SK-N-SH (cell line): ENCODE measurements at regions not wholly inside any gene's neighbourhood (a gene's known extent, or its start where the extent isn't known, plus 50 kb on each side); places are given as distances from the start of the nearest gene placed in this dataset.

Experiments
- ELF1 ChIP-seq: IDR thresholded peaks from 2 replicates; pipeline ENCODE4 v1.4.0; 2012
- EP300 ChIP-seq, 2 experiments: IDR thresholded peaks; 2 replicates each; pipeline versions ENCODE4 v1.4.0 to v1.6.1; 2012; ENCODE audit warnings: borderline replicate concordance in 1 of 2, low read depth in 1 of 2, low read length in 1 of 2
- FOXJ3 ChIP-seq: sonication (generic); formaldehyde crosslinking; IDR thresholded peaks from 2 replicates; pipeline ENCODE4 v1.5.1; 2020; ENCODE audit warnings: mild to moderate bottlenecking, missing genetic modification reagents
- GABPA ChIP-seq: IDR thresholded peaks from 2 replicates; pipeline ENCODE4 v1.4.0; 2012; ENCODE audit warnings: low read depth, mild to moderate bottlenecking
- IRF3 ChIP-seq: fragments of 150-350 bp; IDR thresholded peaks from 2 replicates; pipeline ENCODE4 v1.6.1; 2016; ENCODE audit warnings: mild to moderate bottlenecking, low read depth, low read length
- JUND ChIP-seq: IDR thresholded peaks from 2 replicates; pipeline ENCODE4 v1.4.0; 2012
- NRF1 ChIP-seq: IDR thresholded peaks from 2 replicates; pipeline ENCODE4 v1.6.1; 2012; ENCODE audit warnings: low read depth, mild to moderate bottlenecking, low read length
- USF2 ChIP-seq: fragments of 150-350 bp; IDR thresholded peaks from 2 replicates; pipeline ENCODE4 v1.6.1; 2017; ENCODE audit warnings: antibody characterized with exemption, low read length, low read depth, borderline replicate concordance
- ZBTB33 ChIP-seq: IDR thresholded peaks from 2 replicates; pipeline ENCODE4 v1.4.0; 2012; ENCODE audit warnings: low read depth, borderline replicate concordance
- TF ChIP-seq, protein P1 (sequence below): IDR thresholded peaks from 2 replicates; pipeline ENCODE4 v1.4.0; 2012; ENCODE audit warnings: low read depth, borderline replicate concordance
- TF ChIP-seq, protein P2 (sequence below): IDR thresholded peaks from 2 replicates; pipeline ENCODE4 v1.4.0; 2012; ENCODE audit warnings: low read depth
- TF ChIP-seq, protein P3 (sequence below): IDR thresholded peaks from 2 replicates; pipeline ENCODE4 v1.6.1; 2012; ENCODE audit warnings: mild to moderate bottlenecking, low read depth, low read length, moderate library complexity

GRCh38 chr1:106047210-106047609 lies 1009.3 kb upstream of the PRMT6 start (continued):
- TF ChIP-seq, protein P1, sequence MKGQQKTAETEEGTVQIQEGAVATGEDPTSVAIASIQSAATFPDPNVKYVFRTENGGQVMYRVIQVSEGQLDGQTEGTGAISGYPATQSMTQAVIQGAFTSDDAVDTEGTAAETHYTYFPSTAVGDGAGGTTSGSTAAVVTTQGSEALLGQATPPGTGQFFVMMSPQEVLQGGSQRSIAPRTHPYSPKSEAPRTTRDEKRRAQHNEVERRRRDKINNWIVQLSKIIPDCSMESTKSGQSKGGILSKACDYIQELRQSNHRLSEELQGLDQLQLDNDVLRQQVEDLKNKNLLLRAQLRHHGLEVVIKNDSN: no peak
- no peak for TF ChIP-seq JUND
- TF ChIP-seq NRF1: no peak
- TF ChIP-seq, protein P2, sequence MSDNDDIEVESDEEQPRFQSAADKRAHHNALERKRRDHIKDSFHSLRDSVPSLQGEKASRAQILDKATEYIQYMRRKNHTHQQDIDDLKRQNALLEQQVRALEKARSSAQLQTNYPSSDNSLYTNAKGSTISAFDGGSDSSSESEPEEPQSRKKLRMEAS: no peak
- no peak for TF ChIP-seq GABPA
- peak in 1 of 2 experiments; percentile 97; a peak in 2 of 4 replicates for TF ChIP-seq EP300 (IDR thresholded peaks at IDR 0.05; ENCODE audit: borderline replicate concordance in 1 of 2, low read depth in 1 of 2, low read length in 1 of 2)
- TF ChIP-seq USF2: no peak
- TF ChIP-seq ELF1: no peak
- no peak for TF ChIP-seq IRF3
- TF ChIP-seq ZBTB33: no peak
- TF ChIP-seq FOXJ3 (CRISPR knock-in tag): peak; percentile 81; the same call in 1 of the 2 replicates
- TF ChIP-seq, protein P3, sequence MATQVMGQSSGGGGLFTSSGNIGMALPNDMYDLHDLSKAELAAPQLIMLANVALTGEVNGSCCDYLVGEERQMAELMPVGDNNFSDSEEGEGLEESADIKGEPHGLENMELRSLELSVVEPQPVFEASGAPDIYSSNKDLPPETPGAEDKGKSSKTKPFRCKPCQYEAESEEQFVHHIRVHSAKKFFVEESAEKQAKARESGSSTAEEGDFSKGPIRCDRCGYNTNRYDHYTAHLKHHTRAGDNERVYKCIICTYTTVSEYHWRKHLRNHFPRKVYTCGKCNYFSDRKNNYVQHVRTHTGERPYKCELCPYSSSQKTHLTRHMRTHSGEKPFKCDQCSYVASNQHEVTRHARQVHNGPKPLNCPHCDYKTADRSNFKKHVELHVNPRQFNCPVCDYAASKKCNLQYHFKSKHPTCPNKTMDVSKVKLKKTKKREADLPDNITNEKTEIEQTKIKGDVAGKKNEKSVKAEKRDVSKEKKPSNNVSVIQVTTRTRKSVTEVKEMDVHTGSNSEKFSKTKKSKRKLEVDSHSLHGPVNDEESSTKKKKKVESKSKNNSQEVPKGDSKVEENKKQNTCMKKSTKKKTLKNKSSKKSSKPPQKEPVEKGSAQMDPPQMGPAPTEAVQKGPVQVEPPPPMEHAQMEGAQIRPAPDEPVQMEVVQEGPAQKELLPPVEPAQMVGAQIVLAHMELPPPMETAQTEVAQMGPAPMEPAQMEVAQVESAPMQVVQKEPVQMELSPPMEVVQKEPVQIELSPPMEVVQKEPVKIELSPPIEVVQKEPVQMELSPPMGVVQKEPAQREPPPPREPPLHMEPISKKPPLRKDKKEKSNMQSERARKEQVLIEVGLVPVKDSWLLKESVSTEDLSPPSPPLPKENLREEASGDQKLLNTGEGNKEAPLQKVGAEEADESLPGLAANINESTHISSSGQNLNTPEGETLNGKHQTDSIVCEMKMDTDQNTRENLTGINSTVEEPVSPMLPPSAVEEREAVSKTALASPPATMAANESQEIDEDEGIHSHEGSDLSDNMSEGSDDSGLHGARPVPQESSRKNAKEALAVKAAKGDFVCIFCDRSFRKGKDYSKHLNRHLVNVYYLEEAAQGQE: no peak
